Heart left ventricle (tissue), 13 donors: ENCODE measurements at regions not wholly inside any gene's neighbourhood (a gene's known extent, or its start where the extent isn't known, plus 50 kb on each side); places are given as distances from the start of the nearest gene placed in this dataset.

Source experiments
- POLR2A ChIP-seq, 2 donors: fragments of 450-650 bp; IDR thresholded peaks; one replicate each; pipeline ENCODE4 v1.6.1; 2017; ENCODE audit warnings: antibody characterized with exemption in 2 of 2, mild to moderate bottlenecking in 2 of 2, moderate library complexity in 2 of 2
- TF ChIP-seq, protein P1 (sequence below), 12 donors: fragments of 200-600 bp; sonication (generic) in 4 of 12; IDR thresholded peaks; one replicate each; pipeline versions ENCODE4 v1.5.0 to v1.8.0; 2018 to 2022; ENCODE audit warnings: antibody characterized with exemption in 12 of 12, mild to moderate bottlenecking in 5 of 12
- donor health status: ischemic (EF 13 %, LVEDD 7.1; RV severe dilation, severe dysfunction).
- donor health status: DM: no; HTN: yes; CAD: no.
- donor health status: DM: no; HTN: no; CAD: no.
- donor health status: ischemic (EF 25% LVEDD 6.9; RV normal size, moderate dysfunction).
- donor health status: ischemic (EF 25% LVEDD 5.7; RV mildly dilated, moderate dysfunction).
- donor health status: ischemic (EF 35%, LVEDD 5.7; RV mildly dilated, moderate dysfunction).
- donor health status: nonischemic (EF 11% LVEDD 7.7; RV severe dilation, severe dysfunction).
- donor health status: DM: yes; HTN: yes; CAD: no.
- donor health status: PGD.
- donor health status: ischemic (EF 29% LVEDD 5.4; RV normal size, mild dysfunction).
- donor health status: nonischemic (EF 23%, LVEDD 6.1; RV moderate dilation, normal function).

DNA sequence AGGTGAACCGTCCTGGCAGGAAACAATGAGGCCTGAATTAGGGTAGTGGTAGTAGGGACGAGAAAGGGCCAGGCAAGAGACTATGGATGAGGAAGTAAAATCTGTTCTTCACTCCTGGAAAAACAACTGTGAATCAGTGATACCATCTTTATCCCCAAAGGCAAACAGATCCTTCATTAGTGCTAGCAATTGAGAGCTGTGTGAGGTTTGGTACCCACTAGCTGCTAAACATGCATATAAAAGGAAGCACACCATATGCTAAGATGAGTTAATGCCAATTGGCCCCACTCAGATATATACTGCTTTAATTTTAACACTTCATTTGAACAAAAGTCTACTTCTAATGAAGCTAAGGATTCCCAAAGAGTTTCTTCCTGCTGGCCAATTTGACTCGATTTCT, 244.8 kb upstream of the NR4A3 start:
- TF ChIP-seq POLR2A (IDR thresholded peaks at IDR 0.05), result no peak
- TF ChIP-seq, protein P1, sequence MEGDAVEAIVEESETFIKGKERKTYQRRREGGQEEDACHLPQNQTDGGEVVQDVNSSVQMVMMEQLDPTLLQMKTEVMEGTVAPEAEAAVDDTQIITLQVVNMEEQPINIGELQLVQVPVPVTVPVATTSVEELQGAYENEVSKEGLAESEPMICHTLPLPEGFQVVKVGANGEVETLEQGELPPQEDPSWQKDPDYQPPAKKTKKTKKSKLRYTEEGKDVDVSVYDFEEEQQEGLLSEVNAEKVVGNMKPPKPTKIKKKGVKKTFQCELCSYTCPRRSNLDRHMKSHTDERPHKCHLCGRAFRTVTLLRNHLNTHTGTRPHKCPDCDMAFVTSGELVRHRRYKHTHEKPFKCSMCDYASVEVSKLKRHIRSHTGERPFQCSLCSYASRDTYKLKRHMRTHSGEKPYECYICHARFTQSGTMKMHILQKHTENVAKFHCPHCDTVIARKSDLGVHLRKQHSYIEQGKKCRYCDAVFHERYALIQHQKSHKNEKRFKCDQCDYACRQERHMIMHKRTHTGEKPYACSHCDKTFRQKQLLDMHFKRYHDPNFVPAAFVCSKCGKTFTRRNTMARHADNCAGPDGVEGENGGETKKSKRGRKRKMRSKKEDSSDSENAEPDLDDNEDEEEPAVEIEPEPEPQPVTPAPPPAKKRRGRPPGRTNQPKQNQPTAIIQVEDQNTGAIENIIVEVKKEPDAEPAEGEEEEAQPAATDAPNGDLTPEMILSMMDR (IDR thresholded peaks at IDR 0.05), result no peak
